ENCODE measurements at regions not wholly inside any gene's neighbourhood (a gene's known extent, or its start where the extent isn't known, plus 50 kb on each side); places are given as distances from the start of the nearest gene placed in this dataset.

DNA sequence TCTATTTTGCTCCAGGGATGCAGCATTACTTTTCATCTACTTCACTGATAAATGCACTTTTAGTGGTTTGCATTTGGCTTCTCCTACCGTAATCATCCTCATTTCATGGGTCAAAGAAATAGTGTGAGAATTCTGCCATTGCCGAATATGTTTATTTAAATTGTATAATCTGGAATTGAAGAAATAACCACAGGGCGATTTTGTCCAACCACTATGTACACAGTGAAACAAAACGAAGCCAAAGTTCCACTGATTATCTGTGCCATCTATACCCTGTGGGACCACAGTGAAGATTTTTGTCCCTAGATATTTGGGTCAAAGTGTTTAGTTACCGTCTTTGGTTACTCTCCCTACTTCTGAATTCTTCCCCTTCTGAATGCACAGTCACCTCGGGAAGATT lies 888.6 kb upstream of the NRXN1 start:
- TF ChIP-seq, protein P1, sequence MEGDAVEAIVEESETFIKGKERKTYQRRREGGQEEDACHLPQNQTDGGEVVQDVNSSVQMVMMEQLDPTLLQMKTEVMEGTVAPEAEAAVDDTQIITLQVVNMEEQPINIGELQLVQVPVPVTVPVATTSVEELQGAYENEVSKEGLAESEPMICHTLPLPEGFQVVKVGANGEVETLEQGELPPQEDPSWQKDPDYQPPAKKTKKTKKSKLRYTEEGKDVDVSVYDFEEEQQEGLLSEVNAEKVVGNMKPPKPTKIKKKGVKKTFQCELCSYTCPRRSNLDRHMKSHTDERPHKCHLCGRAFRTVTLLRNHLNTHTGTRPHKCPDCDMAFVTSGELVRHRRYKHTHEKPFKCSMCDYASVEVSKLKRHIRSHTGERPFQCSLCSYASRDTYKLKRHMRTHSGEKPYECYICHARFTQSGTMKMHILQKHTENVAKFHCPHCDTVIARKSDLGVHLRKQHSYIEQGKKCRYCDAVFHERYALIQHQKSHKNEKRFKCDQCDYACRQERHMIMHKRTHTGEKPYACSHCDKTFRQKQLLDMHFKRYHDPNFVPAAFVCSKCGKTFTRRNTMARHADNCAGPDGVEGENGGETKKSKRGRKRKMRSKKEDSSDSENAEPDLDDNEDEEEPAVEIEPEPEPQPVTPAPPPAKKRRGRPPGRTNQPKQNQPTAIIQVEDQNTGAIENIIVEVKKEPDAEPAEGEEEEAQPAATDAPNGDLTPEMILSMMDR (conservative IDR thresholded peaks at IDR 0.05), result no peak
- no peak for TF ChIP-seq EZH2 (IDR thresholded peaks at IDR 0.05; ENCODE audit: low read depth)

Data from PC-9 (cell line).